HFF-Myc (cell line): ENCODE measurements at regions not wholly inside any gene's neighbourhood (a gene's known extent, or its start where the extent isn't known, plus 50 kb on each side); places are given as distances from the start of the nearest gene placed in this dataset.

ENCODE experiments used
- DNase-seq: peaks from one replicate; pipeline ENCODE4 v3.0.0-alpha.2; 2011; ENCODE audit warnings: low read depth; ENCODE audit errors: extremely low read depth
- H3K4me3 ChIP-seq: replicated peaks from 2 replicates; pipeline ENCODE4 v1.5.1; 2011; ENCODE audit warnings: low read depth, mild to moderate bottlenecking, control low read depth, low read length
- TF ChIP-seq, protein P1 (sequence below): IDR thresholded peaks from 2 replicates; pipeline ENCODE4 v1.5.1; 2012; ENCODE audit warnings: mild to moderate bottlenecking, low read depth, low read length, control low read depth; ENCODE audit errors: missing control alignments

DNA sequence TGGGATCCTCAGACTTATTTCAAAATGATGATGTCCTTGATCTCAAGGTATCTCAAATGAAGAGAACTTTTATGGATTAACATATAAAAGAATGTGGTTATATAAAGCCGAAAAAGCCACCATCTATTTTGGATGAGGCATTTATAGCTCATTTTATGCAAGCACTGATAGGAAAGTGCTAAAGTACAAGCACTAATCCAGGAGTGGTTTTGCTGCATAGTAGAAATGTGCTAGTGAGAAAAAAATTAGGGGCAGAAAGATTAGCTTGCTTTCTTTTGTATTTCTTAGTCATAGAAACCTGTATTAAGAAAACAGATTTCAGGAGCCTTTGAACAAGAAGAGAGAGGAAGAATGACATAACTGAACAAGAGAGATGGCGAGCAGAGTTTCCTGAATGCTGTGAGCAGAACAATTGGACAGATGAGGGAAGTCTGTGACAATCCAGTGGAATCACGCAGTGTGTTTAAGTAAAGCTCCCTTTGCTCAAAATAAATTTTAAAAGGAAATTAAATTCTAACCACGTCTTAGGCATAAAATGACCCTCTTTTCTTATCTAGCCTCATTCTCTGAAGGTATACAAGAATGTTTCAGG lies 238.2 kb upstream of the NOVA1 start:
- H3K4me3 ChIP-seq, result no peak overlapping the region
- no peak for DNase-seq
- TF ChIP-seq, protein P1, sequence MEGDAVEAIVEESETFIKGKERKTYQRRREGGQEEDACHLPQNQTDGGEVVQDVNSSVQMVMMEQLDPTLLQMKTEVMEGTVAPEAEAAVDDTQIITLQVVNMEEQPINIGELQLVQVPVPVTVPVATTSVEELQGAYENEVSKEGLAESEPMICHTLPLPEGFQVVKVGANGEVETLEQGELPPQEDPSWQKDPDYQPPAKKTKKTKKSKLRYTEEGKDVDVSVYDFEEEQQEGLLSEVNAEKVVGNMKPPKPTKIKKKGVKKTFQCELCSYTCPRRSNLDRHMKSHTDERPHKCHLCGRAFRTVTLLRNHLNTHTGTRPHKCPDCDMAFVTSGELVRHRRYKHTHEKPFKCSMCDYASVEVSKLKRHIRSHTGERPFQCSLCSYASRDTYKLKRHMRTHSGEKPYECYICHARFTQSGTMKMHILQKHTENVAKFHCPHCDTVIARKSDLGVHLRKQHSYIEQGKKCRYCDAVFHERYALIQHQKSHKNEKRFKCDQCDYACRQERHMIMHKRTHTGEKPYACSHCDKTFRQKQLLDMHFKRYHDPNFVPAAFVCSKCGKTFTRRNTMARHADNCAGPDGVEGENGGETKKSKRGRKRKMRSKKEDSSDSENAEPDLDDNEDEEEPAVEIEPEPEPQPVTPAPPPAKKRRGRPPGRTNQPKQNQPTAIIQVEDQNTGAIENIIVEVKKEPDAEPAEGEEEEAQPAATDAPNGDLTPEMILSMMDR, result no peak

DNA sequence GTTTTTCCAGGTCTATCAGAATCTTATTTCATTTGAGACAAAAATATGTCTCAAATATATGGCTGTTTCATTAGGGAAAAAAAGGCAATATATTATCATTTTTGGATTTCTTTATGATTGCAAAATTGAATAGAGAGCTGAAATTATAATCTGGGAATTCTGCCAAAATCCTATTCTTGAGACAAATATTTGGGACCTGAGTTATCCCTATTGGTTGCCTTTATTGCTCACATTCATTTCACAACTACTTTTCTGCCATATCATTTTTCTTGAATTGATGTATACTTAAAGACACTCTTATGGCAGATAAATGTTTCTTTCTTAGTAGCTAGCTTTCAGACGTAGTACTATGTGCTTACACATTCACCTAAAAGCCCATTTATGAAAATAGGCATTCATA lies 241.6 kb upstream of the NOVA1 start:
- TF ChIP-seq, protein P1, result no peak
- H3K4me3 ChIP-seq, result no peak overlapping the region
- DNase-seq, result no peak

DNA sequence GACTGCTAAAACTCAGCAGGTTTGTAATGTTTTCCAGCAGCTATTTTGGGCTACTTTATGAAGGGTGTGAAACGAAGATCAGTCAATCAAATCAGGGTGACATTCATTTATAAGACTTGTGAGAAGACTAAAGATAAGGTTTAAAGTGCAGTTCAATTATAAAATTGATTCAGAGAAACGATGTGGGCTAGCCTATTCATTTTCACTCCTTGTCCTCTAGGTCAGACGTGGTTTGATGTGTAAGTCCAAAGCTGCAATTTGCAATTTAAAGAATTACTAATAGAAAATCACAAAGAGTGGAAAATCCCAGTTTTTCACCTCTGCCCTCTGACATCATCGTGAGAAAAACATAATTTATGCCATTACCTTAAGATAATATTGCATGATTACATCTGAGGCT lies 243.5 kb upstream of the NOVA1 start:
- H3K4me3 ChIP-seq, result no peak overlapping the region
- TF ChIP-seq, protein P1, result no peak

DNA sequence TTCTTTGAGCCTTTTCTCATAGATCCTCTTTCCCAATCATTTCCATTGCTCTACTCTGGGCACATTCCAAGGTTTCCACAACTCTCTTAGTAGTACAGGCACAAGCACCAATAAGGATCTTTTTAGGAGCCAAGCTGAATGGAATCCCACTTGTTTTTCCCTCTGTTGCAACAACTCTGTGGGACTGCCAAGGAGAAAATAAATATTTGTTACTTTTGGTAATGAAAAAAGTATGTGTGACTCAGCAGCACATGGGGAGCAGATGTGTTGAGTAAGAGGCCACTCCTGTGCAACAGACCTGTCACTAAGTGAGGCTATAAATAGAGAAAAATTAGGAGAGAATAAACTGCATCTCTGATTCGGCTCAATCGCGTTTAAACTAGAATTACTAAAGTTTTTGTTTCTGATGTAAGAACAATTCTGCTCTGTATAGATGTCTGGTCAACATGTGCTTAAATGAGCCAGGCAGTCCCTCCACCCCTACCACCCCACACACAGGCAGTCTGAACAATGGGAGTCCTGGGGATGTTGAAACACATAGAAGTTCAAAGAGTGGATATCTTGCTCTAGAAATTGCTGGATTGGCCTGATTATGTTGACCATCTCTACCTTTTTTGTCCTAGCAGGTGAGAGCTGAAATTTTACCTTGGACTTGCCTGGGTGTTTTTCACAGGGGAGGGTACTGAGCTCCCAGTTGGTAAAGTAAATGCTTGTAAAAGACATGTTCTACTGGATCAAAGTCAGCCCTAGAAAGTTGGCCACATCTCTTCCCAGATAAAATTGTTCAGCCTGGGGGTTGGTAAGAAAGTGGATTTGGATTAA lies 244.3 kb upstream of the NOVA1 start:
- H3K4me3 ChIP-seq, result no peak overlapping the region
- TF ChIP-seq, protein P1, result no peak
- DNase-seq, result peak; percentile 99

More for the DNA sequence above, 243.5 kb upstream of the NOVA1 start:
- DNase-seq, result no peak

DNA sequence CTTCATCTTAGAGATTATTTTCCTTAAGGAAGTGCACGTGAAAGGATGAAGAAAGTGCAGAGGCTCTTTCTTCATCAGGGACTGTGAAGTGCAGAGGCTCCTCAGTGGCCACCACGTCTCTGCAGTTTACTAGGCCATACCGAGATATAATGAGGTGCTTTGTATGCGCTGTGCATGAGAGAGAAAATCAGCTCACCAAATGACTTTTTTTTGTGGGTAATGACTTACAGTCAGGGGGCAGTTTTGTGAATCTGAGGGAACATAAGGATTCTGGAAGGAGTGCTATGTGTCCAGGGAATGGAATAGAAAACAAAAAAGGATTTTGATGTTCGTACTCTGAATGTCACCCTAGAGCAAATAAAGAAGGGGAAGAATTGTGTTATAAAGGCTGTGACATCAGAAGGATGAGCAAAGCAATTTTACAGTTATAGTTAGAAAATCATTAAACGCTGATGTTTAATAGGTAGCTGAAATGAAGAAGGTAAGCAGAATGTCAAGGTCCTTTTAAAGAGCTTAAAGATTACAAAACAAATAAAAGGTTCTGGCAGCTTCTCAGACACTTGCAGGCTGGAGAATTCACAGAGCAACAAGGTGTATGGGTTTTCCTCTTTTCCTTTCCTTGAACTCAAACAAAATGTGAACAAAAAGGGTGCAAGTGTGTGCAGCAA lies 247.5 kb upstream of the NOVA1 start:
- no peak for DNase-seq
- TF ChIP-seq, protein P1, result no peak
- H3K4me3 ChIP-seq, result no peak overlapping the region

DNA sequence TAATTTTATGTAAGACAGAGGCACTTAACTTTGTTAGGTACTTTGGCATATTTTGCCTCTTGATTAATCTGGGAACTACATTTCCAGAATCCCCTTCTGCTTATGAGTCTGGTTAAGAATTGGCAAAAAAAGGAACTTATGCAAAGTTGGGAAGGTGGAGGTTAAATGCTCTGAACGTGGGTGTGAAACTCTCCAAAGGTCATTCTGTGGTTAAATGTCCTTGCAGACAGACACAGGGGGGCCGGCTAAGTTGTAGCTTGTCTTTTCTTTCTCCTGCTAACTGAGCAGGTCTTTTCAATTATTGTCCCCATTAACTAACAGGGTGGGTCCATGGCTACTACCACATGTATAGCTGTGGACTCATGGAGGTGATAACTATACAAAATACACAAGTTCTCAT lies 248.6 kb upstream of the NOVA1 start:
- no peak overlapping the region for H3K4me3 ChIP-seq
- TF ChIP-seq, protein P1, result no peak
- no peak for DNase-seq
